Bronchial epithelial cell (primary cell): ENCODE measurements at regions not wholly inside any gene's neighbourhood (a gene's known extent, or its start where the extent isn't known, plus 50 kb on each side); places are given as distances from the start of the nearest gene placed in this dataset.

ENCODE experiments used
- DNase-seq: peaks from one replicate; pipeline ENCODE4 v3.0.0-alpha.2; 2010; ENCODE audit warnings: low read depth
- FAIRE-seq: peaks from 2 replicates; lab custom pipeline; 2011; peaks lifted over from hg19 to GRCh38; lab: Jason Lieb, UNC
- H3K27me3 ChIP-seq: 2 replicates; pipeline ENCODE4 v1.5.1; 2011; ENCODE audit warnings: low read length; ENCODE audit not compliant: control insufficient read depth, insufficient read depth
- H3K36me3 ChIP-seq: 2 replicates; pipeline ENCODE4 v1.5.1; 2011; ENCODE audit warnings: low read length; ENCODE audit not compliant: control insufficient read depth, insufficient read depth
- H3K4me3 ChIP-seq: 2 replicates; pipeline ENCODE4 v1.5.1; 2011; ENCODE audit warnings: mild to moderate bottlenecking, low read depth, low read length, control low read depth
- TF ChIP-seq, protein P1 (sequence below): IDR thresholded peaks from 2 replicates; pipeline ENCODE4 v1.5.1; 2011; ENCODE audit warnings: mild to moderate bottlenecking, moderate library complexity, low read length, control low read depth, inconsistent platforms; ENCODE audit not compliant: insufficient read depth, severe bottlenecking

DNA sequence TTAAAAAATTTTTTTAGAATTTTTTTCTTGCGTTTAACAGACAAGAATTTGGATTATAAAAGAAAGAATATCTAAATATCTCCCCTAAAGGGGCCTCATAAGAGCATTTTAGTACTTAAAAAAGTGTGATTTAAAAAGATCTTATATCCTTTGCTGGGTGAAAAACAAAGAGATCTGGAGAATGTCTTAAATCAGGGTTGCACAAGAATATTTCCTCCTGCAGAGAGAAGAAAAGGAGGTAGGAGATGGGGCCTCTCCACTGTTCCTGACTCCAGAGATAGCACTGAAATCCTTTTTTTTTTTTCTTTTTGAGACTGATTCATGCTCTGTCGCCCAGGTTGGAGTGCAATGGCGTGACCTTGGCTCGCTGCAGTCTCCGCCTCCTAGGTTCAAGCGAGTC is 68.5 kb upstream of the OSR1 start:
- no peaks in the 10 kb centered on the region for H3K27me3 ChIP-seq
- H3K36me3 ChIP-seq, result no peaks in the 10 kb centered on the region
- no peak overlapping the region for H3K4me3 ChIP-seq
- DNase-seq (no peak), FAIRE-seq (no peak)
- TF ChIP-seq, protein P1, sequence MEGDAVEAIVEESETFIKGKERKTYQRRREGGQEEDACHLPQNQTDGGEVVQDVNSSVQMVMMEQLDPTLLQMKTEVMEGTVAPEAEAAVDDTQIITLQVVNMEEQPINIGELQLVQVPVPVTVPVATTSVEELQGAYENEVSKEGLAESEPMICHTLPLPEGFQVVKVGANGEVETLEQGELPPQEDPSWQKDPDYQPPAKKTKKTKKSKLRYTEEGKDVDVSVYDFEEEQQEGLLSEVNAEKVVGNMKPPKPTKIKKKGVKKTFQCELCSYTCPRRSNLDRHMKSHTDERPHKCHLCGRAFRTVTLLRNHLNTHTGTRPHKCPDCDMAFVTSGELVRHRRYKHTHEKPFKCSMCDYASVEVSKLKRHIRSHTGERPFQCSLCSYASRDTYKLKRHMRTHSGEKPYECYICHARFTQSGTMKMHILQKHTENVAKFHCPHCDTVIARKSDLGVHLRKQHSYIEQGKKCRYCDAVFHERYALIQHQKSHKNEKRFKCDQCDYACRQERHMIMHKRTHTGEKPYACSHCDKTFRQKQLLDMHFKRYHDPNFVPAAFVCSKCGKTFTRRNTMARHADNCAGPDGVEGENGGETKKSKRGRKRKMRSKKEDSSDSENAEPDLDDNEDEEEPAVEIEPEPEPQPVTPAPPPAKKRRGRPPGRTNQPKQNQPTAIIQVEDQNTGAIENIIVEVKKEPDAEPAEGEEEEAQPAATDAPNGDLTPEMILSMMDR, result no peak

DNA sequence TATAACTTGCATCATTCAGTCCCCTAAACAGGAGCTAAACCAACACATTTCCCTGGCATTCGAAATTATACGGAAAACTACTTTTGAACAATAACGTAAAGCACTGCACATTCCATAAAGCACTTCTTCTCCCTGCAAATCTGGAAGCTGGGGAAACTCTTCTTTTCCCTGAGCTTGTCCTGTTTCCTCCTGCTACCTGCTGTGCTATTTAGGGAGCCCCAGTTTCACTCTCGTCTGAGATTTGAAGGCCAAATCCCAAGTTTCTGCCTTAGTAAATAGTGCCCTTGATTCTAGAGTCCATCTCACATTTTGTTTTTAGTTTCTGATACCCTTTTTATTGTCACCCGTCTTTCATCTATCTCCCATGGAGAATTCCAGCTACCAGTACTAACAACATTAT is 67.7 kb upstream of the OSR1 start:
- no peak overlapping the region for H3K4me3 ChIP-seq

DNA sequence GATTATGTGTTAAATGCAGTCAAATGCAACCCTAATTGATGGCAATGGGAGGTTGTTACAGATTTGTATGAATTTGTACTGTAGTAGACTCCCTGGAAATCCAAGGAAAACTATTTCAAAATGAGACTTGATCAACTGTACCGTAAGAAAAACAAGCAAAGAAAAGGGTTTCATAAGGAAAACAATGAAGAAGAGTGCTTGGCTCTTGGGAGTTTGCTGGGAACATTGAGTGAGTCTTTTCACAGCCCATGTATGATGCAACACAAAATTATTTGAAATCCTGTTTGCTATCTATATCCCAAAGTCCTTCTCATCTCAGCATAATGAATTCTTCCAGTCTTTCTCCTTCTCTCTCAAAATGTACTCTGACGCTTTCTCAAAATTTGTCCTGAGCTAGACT is 67.0 kb upstream of the OSR1 start:
- Histone ChIP-seq H3K36me3 (no peaks in the 10 kb centered on the region), H3K27me3 (no peaks in the 10 kb centered on the region), H3K4me3 (no peak overlapping the region)
- DNase-seq, result no peak
- no peak for FAIRE-seq
- TF ChIP-seq, protein P1, result no peak

More for the DNA sequence above, 67.7 kb upstream of the OSR1 start:
- DNase-seq (no peak), FAIRE-seq (no peak)
- Histone ChIP-seq H3K27me3 (no peaks in the 10 kb centered on the region), H3K36me3 (no peaks in the 10 kb centered on the region)
- TF ChIP-seq, protein P1, result no peak

DNA sequence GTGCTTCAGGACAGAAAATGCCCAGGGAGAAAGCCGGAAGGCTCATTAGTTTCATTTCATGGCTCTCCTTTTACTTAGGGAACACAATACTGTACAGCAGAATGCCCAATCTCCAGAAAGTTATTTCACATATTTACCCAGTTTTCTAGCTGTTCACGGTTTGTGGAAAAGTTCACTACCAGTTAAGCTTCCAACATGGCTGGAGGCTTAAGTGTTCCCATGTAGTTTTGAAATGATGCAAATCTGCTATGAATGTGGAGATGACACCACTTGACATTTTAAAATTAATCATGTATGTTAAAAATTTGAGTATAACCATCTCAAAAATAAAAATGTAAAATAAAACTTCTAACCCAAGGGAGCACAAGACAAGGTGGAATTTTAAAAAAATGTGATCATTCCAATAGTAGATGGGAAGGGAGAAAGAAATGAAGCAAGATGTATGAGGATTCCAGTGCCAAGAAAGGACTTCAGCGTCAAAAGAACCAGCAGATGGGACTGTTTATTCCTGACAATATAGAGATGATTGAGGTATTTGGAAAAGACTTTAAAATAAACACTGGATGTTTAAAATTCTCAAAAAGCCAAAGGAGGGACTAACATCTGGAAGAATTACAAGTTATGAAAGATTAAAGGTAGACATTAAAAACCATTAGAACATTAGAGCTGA is 60.9 kb upstream of the OSR1 start:
- Histone ChIP-seq H3K4me3 (no peak overlapping the region), H3K27me3 (no peaks in the 10 kb centered on the region), H3K36me3 (no peaks in the 10 kb centered on the region)
- TF ChIP-seq, protein P1, result no peak
- no peak for FAIRE-seq
- no peak for DNase-seq

DNA sequence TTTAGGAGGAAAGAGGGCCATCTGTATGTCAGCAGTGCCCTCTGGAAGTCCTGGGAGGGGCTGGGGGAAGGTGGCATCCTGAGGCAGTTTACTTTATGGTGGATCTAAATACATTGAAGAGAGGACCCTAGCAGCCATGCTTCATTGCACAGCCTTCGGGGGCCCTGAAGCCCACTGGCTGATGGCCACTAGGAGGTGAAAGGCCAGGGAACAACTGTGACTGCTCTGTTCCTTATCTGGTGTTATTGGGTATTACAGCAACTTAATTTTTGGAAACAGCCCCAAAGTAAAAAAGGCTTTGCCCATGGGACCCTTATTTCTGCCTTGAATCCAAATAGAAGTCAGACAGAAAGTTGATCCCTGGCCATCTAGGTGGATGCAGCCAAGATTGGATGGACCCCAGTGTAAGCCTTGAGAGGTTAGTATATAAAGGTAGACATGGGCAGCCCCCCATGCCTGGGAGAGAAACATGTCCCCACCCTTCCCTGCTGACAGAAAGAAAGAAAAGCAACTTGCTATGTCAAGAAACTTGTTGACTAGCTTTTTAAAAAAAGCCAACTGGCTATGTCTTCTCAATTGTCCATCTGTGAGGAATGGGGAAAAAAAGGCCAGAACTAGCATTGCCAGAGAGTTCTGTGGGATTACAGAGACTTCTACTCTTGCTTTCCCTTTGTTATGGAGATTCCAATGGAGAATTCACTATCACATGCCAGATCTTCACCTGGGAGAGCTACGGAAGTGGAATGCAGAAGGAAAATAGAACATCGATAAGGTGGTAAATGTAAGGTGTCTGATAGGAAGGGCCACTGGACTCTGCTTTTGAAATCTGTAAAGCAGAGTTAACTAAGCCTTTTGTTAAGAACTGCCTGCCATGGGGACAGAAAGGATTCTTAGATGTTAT is 58.6 kb upstream of the OSR1 start:
- TF ChIP-seq, protein P1, result no peak
- no peak for DNase-seq

More for the DNA sequence above, 58.6 kb upstream of the OSR1 start:
- Histone ChIP-seq H3K27me3 (no peaks in the 10 kb centered on the region), H3K36me3 (no peaks in the 10 kb centered on the region), H3K4me3 (no peak overlapping the region)
- FAIRE-seq, result no peak
